ENCODE measurements at regions not wholly inside any gene's neighbourhood (a gene's known extent, or its start where the extent isn't known, plus 50 kb on each side); places are given as distances from the start of the nearest gene placed in this dataset.

- peak; percentile 39; the same call in 1 of the 2 replicates for TF ChIP-seq MAFF (IDR thresholded peaks at IDR 0.05; ENCODE audit: low read length)
- TF ChIP-seq THRA (IDR thresholded peaks at IDR 0.05), result no peak
- no peak for TF ChIP-seq PCBP2 (IDR thresholded peaks at IDR 0.05; ENCODE audit: low read depth, low read length, poor library complexity, severe bottlenecking)
- peak; percentile 49; the same call in 1 of the 2 replicates for TF ChIP-seq MAFG (tag; conservative IDR thresholded peaks at IDR 0.05)
- no peak for TF ChIP-seq TAL1 (IDR thresholded peaks at IDR 0.05)
- TF ChIP-seq MAX (CRISPR knock-in tag; IDR thresholded peaks at IDR 0.05), result no peak
- TF ChIP-seq CEBPB (tag; IDR thresholded peaks at IDR 0.05), result peak; percentile 34
- TF ChIP-seq ILK (tag; IDR thresholded peaks at IDR 0.05; ENCODE audit: borderline replicate concordance, low read depth), result no peak
- no peak for TF ChIP-seq RBFOX2 (IDR thresholded peaks at IDR 0.05; ENCODE audit: low read depth, low read length)
- TF ChIP-seq SMARCA4 (IDR thresholded peaks at IDR 0.05), result 0 out of 2 replicates have a peak, but pooled peaks have one; percentile 17
- TF ChIP-seq MTA3 (IDR thresholded peaks at IDR 0.05; ENCODE audit: borderline replicate concordance), result no peak
- TF ChIP-seq NFE2L1 (tag; IDR thresholded peaks at IDR 0.05; ENCODE audit: borderline replicate concordance, low read depth), result no peak
- TF ChIP-seq CBFA2T3 (IDR thresholded peaks at IDR 0.05), result no peak
- TF ChIP-seq HDAC8 (tag; IDR thresholded peaks at IDR 0.05), result no peak
- TF ChIP-seq ESRRB (CRISPR knock-in tag; IDR thresholded peaks at IDR 0.05; ENCODE audit: borderline replicate concordance), result no peak
- TF ChIP-seq NFE2 (IDR thresholded peaks at IDR 0.05; ENCODE audit: low read depth), result peak; percentile 85
- no peak for TF ChIP-seq FOXK2 (conservative IDR thresholded peaks at IDR 0.05 in 1 of 2, IDR thresholded peaks at IDR 0.05 in 1 of 2; ENCODE audit: low read depth in 2 of 2)
- TF ChIP-seq E2F4 (CRISPR knock-in tag; IDR thresholded peaks at IDR 0.05; ENCODE audit: low read depth), result no peak
- peak in 1 of 2 experiments; percentile 11; a peak in 1 of 4 replicates for TF ChIP-seq RCOR1 (IDR thresholded peaks at IDR 0.05; ENCODE audit: borderline replicate concordance in 1 of 2, low read depth in 2 of 2, low read length in 2 of 2)
- no peak for TF ChIP-seq XRCC5 (IDR thresholded peaks at IDR 0.05; ENCODE audit: low read depth, low read length)
- peak; percentile 52 for TF ChIP-seq C11orf30 (IDR thresholded peaks at IDR 0.05; ENCODE audit: low read depth)
- no peak for TF ChIP-seq HNRNPL (IDR thresholded peaks at IDR 0.05; ENCODE audit: low read depth, low read length)
- no peak for TF ChIP-seq CTCFL (IDR thresholded peaks at IDR 0.05; ENCODE audit: borderline replicate concordance, insufficient read depth, low read depth, low read length, poor library complexity, severe bottlenecking)
- 0 out of 2 replicates have a peak, but pooled peaks have one; percentile 10 for TF ChIP-seq BCL6 (CRISPR knock-in tag; IDR thresholded peaks at IDR 0.05)
These were observed 143.1 kb upstream of the RREB1 start (continued) for GRCh38 chr6:6964675-6965074.

Measured in K562 (cell line).